ENCODE measurements at regions not wholly inside any gene's neighbourhood (a gene's known extent, or its start where the extent isn't known, plus 50 kb on each side); places are given as distances from the start of the nearest gene placed in this dataset.
A peak's percentile ranks its signal among the peaks of the same experiment; 100 is the strongest.

DNA sequence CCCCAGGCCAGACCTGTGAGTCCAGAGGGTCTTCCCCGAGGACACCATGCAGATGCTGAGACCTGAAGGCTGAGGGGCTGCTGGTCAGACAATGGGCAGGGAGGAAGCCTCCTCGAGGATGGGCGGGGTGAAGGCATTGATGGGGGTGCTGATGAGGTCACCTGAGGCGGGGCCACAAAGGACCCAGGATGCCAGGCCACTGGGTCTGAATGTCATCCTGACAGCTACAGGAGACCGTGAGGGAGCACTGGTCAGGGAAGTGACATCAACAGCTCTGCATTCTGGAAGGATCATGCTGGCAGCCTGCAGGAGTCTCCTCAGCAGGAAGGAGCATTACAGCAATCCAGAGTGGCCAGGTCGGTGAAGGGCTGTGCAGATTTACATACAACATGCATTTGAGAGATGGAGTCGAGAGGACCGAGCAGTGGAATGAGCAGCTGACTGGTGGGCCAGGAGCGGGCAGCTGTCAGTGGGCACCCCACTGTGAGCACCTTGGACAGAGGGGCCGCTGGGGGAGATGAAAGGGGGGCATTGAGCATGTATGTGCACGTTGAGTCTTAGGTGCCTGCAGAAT is 77.7 kb upstream of the ADAMTS2 start:
- POLR2A ChIA-PET: no interaction called here
- Histone ChIP-seq H3K9ac (no peak overlapping the region), H3K27ac (ENCODE audit: low read depth in 2 of 2, low read length in 1 of 2) (no peak overlapping the region; a peak in 1 of 4 replicates), H3F3A (replicated peaks; ENCODE audit: insufficient read depth) (no peaks in the 10 kb centered on the region), H3K9me3 (no peaks in the 10 kb centered on the region), H3K79me2 (ENCODE audit: insufficient read depth) (no peaks in the 10 kb centered on the region), H3K4me3 (ENCODE audit: low read depth in 2 of 2, low read length in 1 of 2) (no peak overlapping the region), H3K4me2 (no peak overlapping the region), H3K36me3 (replicated peaks in 1 of 2; ENCODE audit: control insufficient read depth in 1 of 2, insufficient read depth in 2 of 2, low read length in 1 of 2) (no peaks in the 10 kb centered on the region), H2AFZ (ENCODE audit: low read depth) (no peak overlapping the region), H4K20me1 (ENCODE audit: insufficient read depth) (no peaks in the 10 kb centered on the region), H3K27me3 (ENCODE audit: insufficient read depth) (no peaks in the 10 kb centered on the region), H3K9me2 (no peaks in the 10 kb centered on the region), H3K4me1 (ENCODE audit: control insufficient read depth in 1 of 2, insufficient read depth in 2 of 2, low read depth in 1 of 2, low read length in 1 of 2) (peaks cover 0 to 18% of the 10 kb centered on the region in 2 experiments; a peak in 1 of 4 replicates)
- peak; percentile 20 for DNase-seq
- TF ChIP-seq RAD21 (IDR thresholded peaks at IDR 0.05; ENCODE audit: low read length) (no peak), JUND (IDR thresholded peaks at IDR 0.05) (no peak), TCF12 (IDR thresholded peaks at IDR 0.05) (no peak), NFIC (IDR thresholded peaks at IDR 0.05; ENCODE audit: borderline replicate concordance) (no peak), EP300 (IDR thresholded peaks at IDR 0.05; ENCODE audit: borderline replicate concordance in 1 of 2, low read depth in 1 of 2, low read length in 1 of 2) (no peak), TEAD4 (IDR thresholded peaks at IDR 0.05; ENCODE audit: borderline replicate concordance, insufficient read depth) (no peak), SMC3 (IDR thresholded peaks at IDR 0.05; ENCODE audit: low read depth, low read length) (no peak), FOXM1 (IDR thresholded peaks at IDR 0.05; ENCODE audit: low read depth) (no peak), ELF1 (IDR thresholded peaks at IDR 0.05) (no peak), GATA2 (CRISPR knock-in tag; IDR thresholded peaks at IDR 0.05) (no peak), RXRA (IDR thresholded peaks at IDR 0.05; ENCODE audit: borderline replicate concordance, low read depth) (no peak), RCOR1 (IDR thresholded peaks at IDR 0.05; ENCODE audit: low read length) (no peak), GABPA (IDR thresholded peaks at IDR 0.05; ENCODE audit: low read depth) (no peak), SIN3A (IDR thresholded peaks at IDR 0.05; ENCODE audit: borderline replicate concordance, low read depth, low read length) (no peak), FOSL2 (IDR thresholded peaks at IDR 0.05; ENCODE audit: borderline replicate concordance, low read depth) (no peak)
- TF ChIP-seq, protein P1, sequence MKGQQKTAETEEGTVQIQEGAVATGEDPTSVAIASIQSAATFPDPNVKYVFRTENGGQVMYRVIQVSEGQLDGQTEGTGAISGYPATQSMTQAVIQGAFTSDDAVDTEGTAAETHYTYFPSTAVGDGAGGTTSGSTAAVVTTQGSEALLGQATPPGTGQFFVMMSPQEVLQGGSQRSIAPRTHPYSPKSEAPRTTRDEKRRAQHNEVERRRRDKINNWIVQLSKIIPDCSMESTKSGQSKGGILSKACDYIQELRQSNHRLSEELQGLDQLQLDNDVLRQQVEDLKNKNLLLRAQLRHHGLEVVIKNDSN (IDR thresholded peaks at IDR 0.05; ENCODE audit: borderline replicate concordance, low read depth): no peak
- TF ChIP-seq, protein P2, sequence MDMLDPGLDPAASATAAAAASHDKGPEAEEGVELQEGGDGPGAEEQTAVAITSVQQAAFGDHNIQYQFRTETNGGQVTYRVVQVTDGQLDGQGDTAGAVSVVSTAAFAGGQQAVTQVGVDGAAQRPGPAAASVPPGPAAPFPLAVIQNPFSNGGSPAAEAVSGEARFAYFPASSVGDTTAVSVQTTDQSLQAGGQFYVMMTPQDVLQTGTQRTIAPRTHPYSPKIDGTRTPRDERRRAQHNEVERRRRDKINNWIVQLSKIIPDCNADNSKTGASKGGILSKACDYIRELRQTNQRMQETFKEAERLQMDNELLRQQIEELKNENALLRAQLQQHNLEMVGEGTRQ (IDR thresholded peaks at IDR 0.05; ENCODE audit: borderline replicate concordance, low read depth, low read length): no peak
- CTCF ChIA-PET: interaction anchor here (0.7 to 1.1 kb wide), 4 partner anchors 9 to 103 kb away, joined by 3 read pairs; no protein-coding TSS in a partner anchor
- WGBS (ENCODE audit: low lambda C conversion rate): 30% methylated on average over 11 of the region's 11 CpGs

DNA sequence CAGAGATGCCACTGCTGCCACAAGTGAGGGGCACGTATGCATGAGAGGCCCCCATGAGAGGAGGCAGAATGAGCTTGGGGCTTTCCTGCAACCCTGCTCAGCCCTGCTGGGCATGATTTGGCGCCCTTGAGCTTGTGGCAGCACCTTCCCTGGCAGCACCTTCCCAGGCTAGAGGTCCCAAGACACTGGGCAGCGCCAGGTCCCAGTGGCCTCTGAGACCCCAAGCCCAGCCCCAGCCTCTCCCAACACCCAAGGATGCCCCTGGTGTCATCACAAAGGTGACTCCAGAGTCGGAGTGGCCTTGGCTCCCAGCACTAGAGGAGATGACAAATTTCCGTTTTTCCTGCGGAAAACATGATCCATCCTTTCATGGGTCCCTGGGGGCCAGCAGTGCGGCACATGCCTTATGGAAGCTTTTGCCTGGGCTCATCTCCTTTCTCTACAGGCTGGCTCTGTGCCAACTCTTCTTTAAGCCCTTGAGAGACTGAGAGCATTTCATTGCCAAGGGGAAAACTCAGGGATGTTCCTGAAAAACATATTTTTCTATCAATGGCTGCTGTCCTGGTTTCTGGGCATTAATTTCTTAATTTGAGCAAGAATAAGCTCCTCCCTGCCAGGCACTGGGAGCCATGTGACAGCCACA is 77.1 kb upstream of the ADAMTS2 start:
- Histone ChIP-seq H3K79me2 (ENCODE audit: insufficient read depth) (no peaks in the 10 kb centered on the region), H4K20me1 (ENCODE audit: insufficient read depth) (no peaks in the 10 kb centered on the region), H3K9ac (no peak overlapping the region), H3K36me3 (replicated peaks in 1 of 2; ENCODE audit: control insufficient read depth in 1 of 2, insufficient read depth in 2 of 2, low read length in 1 of 2) (no peaks in the 10 kb centered on the region), H3K9me3 (no peaks in the 10 kb centered on the region), H2AFZ (ENCODE audit: low read depth) (no peak overlapping the region), H3F3A (replicated peaks; ENCODE audit: insufficient read depth) (no peaks in the 10 kb centered on the region), H3K27ac (ENCODE audit: low read depth in 2 of 2, low read length in 1 of 2) (no peak overlapping the region; a peak in 1 of 4 replicates), H3K27me3 (ENCODE audit: insufficient read depth) (no peaks in the 10 kb centered on the region), H3K9me2 (no peaks in the 10 kb centered on the region), H3K4me1 (ENCODE audit: control insufficient read depth in 1 of 2, insufficient read depth in 2 of 2, low read depth in 1 of 2, low read length in 1 of 2) (peaks cover 0 to 18% of the 10 kb centered on the region in 2 experiments; a peak in 1 of 4 replicates), H3K4me3 (ENCODE audit: low read depth in 2 of 2, low read length in 1 of 2) (no peak overlapping the region), H3K4me2 (no peak overlapping the region)
- peak; percentile 15 for DNase-seq
- TF ChIP-seq TEAD4 (IDR thresholded peaks at IDR 0.05; ENCODE audit: borderline replicate concordance, insufficient read depth): no peak
- ChIA-PET CTCF (interaction anchor here (0.7 to 1.1 kb wide), 5 partner anchors 9 to 102 kb away, joined by 3 read pairs; no protein-coding TSS in a partner anchor), POLR2A (interaction anchor here (0.6 kb wide), 1 partner anchor 10 kb away, joined by 5 read pairs; no protein-coding TSS in a partner anchor)
- 27% methylated on average over 5 of the region's 7 CpGs for WGBS (ENCODE audit: low lambda C conversion rate)

All from SK-N-SH (cell line).